HepG2 (cell line): ENCODE measurements at regions not wholly inside any gene's neighbourhood (a gene's known extent, or its start where the extent isn't known, plus 50 kb on each side); places are given as distances from the start of the nearest gene placed in this dataset.

Source experiments
- MTA3 ChIP-seq: sonication (generic); formaldehyde crosslinking; IDR thresholded peaks from 2 replicates; pipeline ENCODE4 v1.4.0; 2020; ENCODE audit warnings: missing genetic modification reagents
- POLR2A ChIP-seq, 2 experiments: IDR thresholded peaks; 2 replicates each; pipeline ENCODE4 v1.6.1; 2011; ENCODE audit warnings: low read depth in 2 of 2, low read length in 2 of 2, mild to moderate bottlenecking in 1 of 2, moderate library complexity in 1 of 2; ENCODE audit not compliant: insufficient read depth in 1 of 2
- SNAI1 ChIP-seq: sonication (generic); formaldehyde crosslinking; IDR thresholded peaks from 2 replicates; pipeline ENCODE4 v1.5.0; 2020; ENCODE audit warnings: mild to moderate bottlenecking, missing genetic modification reagents, borderline replicate concordance
- YY1 ChIP-seq: IDR thresholded peaks from 2 replicates; pipeline ENCODE4 v1.6.1; 2011; ENCODE audit warnings: low read length, low read depth, moderate library complexity, mild to moderate bottlenecking; ENCODE audit not compliant: insufficient read depth, insufficient replicate concordance
- ZFX ChIP-seq: sonication (generic); formaldehyde crosslinking; IDR thresholded peaks from 2 replicates; pipeline ENCODE4 v1.4.0; 2020; ENCODE audit warnings: mild to moderate bottlenecking, low read depth, missing genetic modification reagents, moderate library complexity
- ZMAT3 ChIP-seq: sonication (generic); formaldehyde crosslinking; conservative IDR thresholded peaks from 2 replicates; pipeline ENCODE4 v1.7.0; 2021; ENCODE audit warnings: missing genetic modification reagents
- ZNF646 ChIP-seq: sonication (generic); formaldehyde crosslinking; IDR thresholded peaks from 2 replicates; pipeline ENCODE4 v1.9.0; 2021; ENCODE audit warnings: mild to moderate bottlenecking, missing genetic modification reagents
- TF ChIP-seq, protein P1 (sequence below): sonication (generic); formaldehyde crosslinking; IDR thresholded peaks from 2 replicates; pipeline ENCODE4 v1.4.0; 2020; ENCODE audit warnings: missing genetic modification reagents

- TF ChIP-seq MTA3 (CRISPR knock-in tag) (no peak), ZNF646 (CRISPR knock-in tag) (no peak), POLR2A (IDR thresholded peaks at IDR 0.05; ENCODE audit: insufficient read depth in 1 of 2, low read depth in 2 of 2, low read length in 2 of 2) (no peak), YY1 (no peak), ZFX (CRISPR knock-in tag) (no peak), SNAI1 (CRISPR knock-in tag) (no peak), ZMAT3 (CRISPR knock-in tag) (no peak)
- TF ChIP-seq, protein P1, sequence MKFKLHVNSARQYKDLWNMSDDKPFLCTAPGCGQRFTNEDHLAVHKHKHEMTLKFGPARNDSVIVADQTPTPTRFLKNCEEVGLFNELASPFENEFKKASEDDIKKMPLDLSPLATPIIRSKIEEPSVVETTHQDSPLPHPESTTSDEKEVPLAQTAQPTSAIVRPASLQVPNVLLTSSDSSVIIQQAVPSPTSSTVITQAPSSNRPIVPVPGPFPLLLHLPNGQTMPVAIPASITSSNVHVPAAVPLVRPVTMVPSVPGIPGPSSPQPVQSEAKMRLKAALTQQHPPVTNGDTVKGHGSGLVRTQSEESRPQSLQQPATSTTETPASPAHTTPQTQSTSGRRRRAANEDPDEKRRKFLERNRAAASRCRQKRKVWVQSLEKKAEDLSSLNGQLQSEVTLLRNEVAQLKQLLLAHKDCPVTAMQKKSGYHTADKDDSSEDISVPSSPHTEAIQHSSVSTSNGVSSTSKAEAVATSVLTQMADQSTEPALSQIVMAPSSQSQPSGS: no peak
Observed at GRCh38 chr17:65292430-65292829, 155.3 kb downstream of the RGS9 start.
